ENCODE measurements at regions not wholly inside any gene's neighbourhood (a gene's known extent, or its start where the extent isn't known, plus 50 kb on each side); places are given as distances from the start of the nearest gene placed in this dataset.

GRCh38 chr16:73315645-73316044, 267.7 kb upstream of the ZFHX3 start:
- Histone ChIP-seq H3K27ac (ENCODE audit: low read depth, low read length) (no peak overlapping the region), H3K4me3 (ENCODE audit: low read length) (no peak overlapping the region), H3K36me3 (ENCODE audit: control insufficient read depth, insufficient read depth, low read length) (no peaks in the 10 kb centered on the region), H3K4me1 (ENCODE audit: control insufficient read depth, insufficient read depth, low read length) (no peaks in the 10 kb centered on the region), H3K9me3 (ENCODE audit: control insufficient read depth, low read length) (no peaks in the 10 kb centered on the region), H3K27me3 (ENCODE audit: control insufficient read depth, insufficient read depth, low read length, poor library complexity, severe bottlenecking) (no peaks in the 10 kb centered on the region), H3K9ac (ENCODE audit: extremely low read depth, low read length, poor library complexity, severe bottlenecking) (no peak overlapping the region)
- Mint-ChIP-seq H3K27ac (no peak overlapping the region), H3K4me3 (no peak overlapping the region), H3K9me3 (peaks cover 8% of the 10 kb centered on the region), H3K4me1 (no peaks in the 10 kb centered on the region), H3K27me3 (ENCODE audit: insufficient read depth) (no peaks in the 10 kb centered on the region), H3K36me3 (ENCODE audit: low read depth) (no peaks in the 10 kb centered on the region)
- WGBS, 2 experiments (ENCODE audit: insufficient coverage in 1 of 2, insufficient read length in 1 of 2), result 89 to 100% methylated on average over 2 to 6 of the region's 7 CpGs
- DNase-seq, result no peak
- no peak for TF ChIP-seq CTCF (conservative IDR thresholded peaks at IDR 0.05)

DNA sequence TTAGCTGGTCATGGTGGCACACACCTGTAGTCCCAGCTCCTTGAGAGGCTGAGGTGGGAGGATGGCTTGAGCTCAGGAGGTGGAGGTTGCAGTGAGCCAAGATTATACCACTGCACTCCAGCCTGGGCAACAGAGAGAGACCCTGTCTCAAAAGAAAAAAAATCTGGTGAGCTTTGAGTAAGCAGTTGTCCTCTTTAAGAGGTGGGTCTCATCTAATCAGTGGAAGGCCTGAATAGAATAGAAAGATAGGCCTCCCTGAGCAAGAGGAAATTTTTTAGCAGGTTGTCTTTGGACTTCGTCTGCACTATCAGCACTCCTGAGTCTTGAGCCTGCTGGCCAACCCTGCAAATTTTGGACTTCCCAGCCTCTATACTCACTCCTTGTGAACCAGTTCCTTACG, 266.0 kb upstream of the ZFHX3 start:
- TF ChIP-seq CTCF (conservative IDR thresholded peaks at IDR 0.05), result no peak
- no peaks in the 10 kb centered on the region for H3K36me3 ChIP-seq (ENCODE audit: control insufficient read depth, insufficient read depth, low read length)
- 84 to 94% methylated on average over 2 of the region's 2 CpGs for WGBS, 2 experiments (ENCODE audit: insufficient coverage in 1 of 2, insufficient read length in 1 of 2)

GRCh38 chr16:73311857-73312723, 264.2 kb upstream of the ZFHX3 start:
- no peak overlapping the region for H3K4me3 Mint-ChIP-seq
- no peak overlapping the region for H3K27ac Mint-ChIP-seq
- Histone ChIP-seq H3K4me1 (ENCODE audit: control insufficient read depth, insufficient read depth, low read length) (no peaks in the 10 kb centered on the region), H3K36me3 (ENCODE audit: control insufficient read depth, insufficient read depth, low read length) (no peaks in the 10 kb centered on the region), H3K27me3 (ENCODE audit: control insufficient read depth, insufficient read depth, low read length, poor library complexity, severe bottlenecking) (no peaks in the 10 kb centered on the region), H3K9ac (ENCODE audit: extremely low read depth, low read length, poor library complexity, severe bottlenecking) (no peak overlapping the region), H3K27ac (ENCODE audit: low read depth, low read length) (no peak overlapping the region), H3K9me3 (ENCODE audit: control insufficient read depth, low read length) (no peaks in the 10 kb centered on the region), H3K4me3 (ENCODE audit: low read length) (no peak overlapping the region)
- no peak for DNase-seq
- TF ChIP-seq CTCF (conservative IDR thresholded peaks at IDR 0.05), result no peak
- no peaks in the 10 kb centered on the region for H3K4me1 Mint-ChIP-seq
- no peaks in the 10 kb centered on the region for H3K27me3 Mint-ChIP-seq (ENCODE audit: insufficient read depth)
- H3K9me3 Mint-ChIP-seq, result peaks cover 8% of the 10 kb centered on the region
- no peaks in the 10 kb centered on the region for H3K36me3 Mint-ChIP-seq (ENCODE audit: low read depth)
- 91 to 96% methylated on average over 9 to 10 of the region's 10 CpGs for WGBS, 2 experiments (ENCODE audit: insufficient coverage in 1 of 2, insufficient read length in 1 of 2)

More for the DNA sequence above, 266.0 kb upstream of the ZFHX3 start:
- Histone ChIP-seq H3K4me1 (ENCODE audit: control insufficient read depth, insufficient read depth, low read length) (no peaks in the 10 kb centered on the region), H3K27ac (ENCODE audit: low read depth, low read length) (no peak overlapping the region), H3K9ac (ENCODE audit: extremely low read depth, low read length, poor library complexity, severe bottlenecking) (no peak overlapping the region), H3K9me3 (ENCODE audit: control insufficient read depth, low read length) (no peaks in the 10 kb centered on the region), H3K27me3 (ENCODE audit: control insufficient read depth, insufficient read depth, low read length, poor library complexity, severe bottlenecking) (no peaks in the 10 kb centered on the region), H3K4me3 (ENCODE audit: low read length) (no peak overlapping the region)
- Mint-ChIP-seq H3K36me3 (ENCODE audit: low read depth) (no peaks in the 10 kb centered on the region), H3K27ac (no peak overlapping the region), H3K27me3 (ENCODE audit: insufficient read depth) (no peaks in the 10 kb centered on the region), H3K4me1 (no peaks in the 10 kb centered on the region), H3K4me3 (no peak overlapping the region), H3K9me3 (peaks cover 8% of the 10 kb centered on the region)
- DNase-seq, result no peak

Measured in endodermal cell (in vitro differentiated cells).